ENCODE measurements at regions not wholly inside any gene's neighbourhood (a gene's known extent, or its start where the extent isn't known, plus 50 kb on each side); places are given as distances from the start of the nearest gene placed in this dataset.

- TF ChIP-seq CTCF (IDR thresholded peaks at IDR 0.05) (no peak), POLR2A (IDR thresholded peaks at IDR 0.05) (no peak)
Measured at GRCh38 chr11:115905341-115906000, 401.3 kb upstream of the CADM1 start.
